ENCODE measurements at regions not wholly inside any gene's neighbourhood (a gene's known extent, or its start where the extent isn't known, plus 50 kb on each side); places are given as distances from the start of the nearest gene placed in this dataset.
"Not testable (repeated sequence)": the region's sequence is repeated elsewhere in the genome, so short reads cannot be mapped to it uniquely, and the experiment has no call there.

GRCh38 chr12:27143256-27144069 is 61.1 kb upstream of the C12orf71 start:
- DNase-seq (ENCODE audit: low read depth, low spot score): no peak
- Histone ChIP-seq H2AFZ (ENCODE audit: low read depth, low read length, poor library complexity, severe bottlenecking) (no peak overlapping the region), H3K4me3 (replicated peaks in 1 of 2; ENCODE audit: low read depth in 1 of 2, low read length in 2 of 2) (no peak overlapping the region), H3K4me1 (ENCODE audit: control insufficient read depth in 1 of 2, insufficient read depth in 2 of 2, low read length in 2 of 2) (no peaks in the 10 kb centered on the region), H4K20me1 (ENCODE audit: insufficient read depth) (no peaks in the 10 kb centered on the region), H3K79me2 (ENCODE audit: insufficient read depth, low read length) (no peaks in the 10 kb centered on the region), H3K27me3 (ENCODE audit: insufficient read depth, low read length) (no peaks in the 10 kb centered on the region), H3K36me3 (ENCODE audit: control insufficient read depth in 1 of 2, insufficient read depth in 2 of 2, low read length in 2 of 2) (no peaks in the 10 kb centered on the region), H3K9me3 (ENCODE audit: control insufficient read depth in 1 of 2, insufficient read depth in 1 of 2, low read depth in 1 of 2, low read length in 2 of 2) (no peaks in the 10 kb centered on the region), H3K27ac (ENCODE audit: low read depth, low read length) (no peak overlapping the region), H3K9me2 (ENCODE audit: insufficient read depth) (no peaks in the 10 kb centered on the region), H3K4me2 (ENCODE audit: low read length) (no peak overlapping the region), H3K9ac (ENCODE audit: low read length) (no peak overlapping the region)
- intact Hi-C loops (cut with micrococcal nuclease): loop anchor here (2.0 to 10.0 kb wide), 3 partner anchors 129 to 291 kb away; partner anchors contain the start of gene TM7SF3
- no TSS peak for BruUV-seq (replicated peaks)
- CTCF ChIA-PET: no interaction called here
- ATAC-seq: no peak
- no peak for TF ChIP-seq POLR2A (IDR thresholded peaks at IDR 0.05; ENCODE audit: borderline replicate concordance, extremely low read depth, insufficient read depth, insufficient read length)
- no peak for TF ChIP-seq SIN3A (IDR thresholded peaks at IDR 0.05; ENCODE audit: low read depth)
- no peak for TF ChIP-seq ZNF274 (IDR thresholded peaks at IDR 0.05; ENCODE audit: low read depth, low read length)
- TF ChIP-seq YY1 (IDR thresholded peaks at IDR 0.05; ENCODE audit: extremely low read depth, insufficient replicate concordance, low read depth, low read length): no peak
- no peak for TF ChIP-seq SP1 (IDR thresholded peaks at IDR 0.05; ENCODE audit: low read depth)
- no peak for TF ChIP-seq EZH2phosphoT487 (IDR thresholded peaks at IDR 0.05; ENCODE audit: borderline replicate concordance)
- no peak for TF ChIP-seq ELF1 (IDR thresholded peaks at IDR 0.05; ENCODE audit: borderline replicate concordance, low read depth)
- TF ChIP-seq REST (IDR thresholded peaks at IDR 0.05; ENCODE audit: low read depth): no peak
- no peak for TF ChIP-seq ATF3 (IDR thresholded peaks at IDR 0.05)
- TF ChIP-seq CEBPB (IDR thresholded peaks at IDR 0.05; ENCODE audit: low read depth): no peak
- POLR2A ChIA-PET: no interaction called here
- RAD21 ChIA-PET (ENCODE audit: low non-redundant PET in 1 of 2, low total read pairs in 2 of 2, uncharacterized antibody in 2 of 2, unreplicated experiment in 2 of 2): no interaction called here

- H3K9ac ChIP-seq (ENCODE audit: low read length); POLR2A ChIA-PET; H2AFZ ChIP-seq (ENCODE audit: low read depth, low read length, poor library complexity, severe bottlenecking); H3K9me3 ChIP-seq (ENCODE audit: control insufficient read depth in 1 of 2, insufficient read depth in 1 of 2, low read depth in 1 of 2, low read length in 2 of 2); H3K79me2 ChIP-seq (ENCODE audit: insufficient read depth, low read length); H4K20me1 ChIP-seq (ENCODE audit: insufficient read depth); H3K4me3 ChIP-seq (replicated peaks in 1 of 2; ENCODE audit: low read depth in 1 of 2, low read length in 2 of 2); H3K9me2 ChIP-seq (ENCODE audit: insufficient read depth); H3K27ac ChIP-seq (ENCODE audit: low read depth, low read length); DNase-seq (ENCODE audit: low read depth, low spot score); H3K27me3 ChIP-seq (ENCODE audit: insufficient read depth, low read length); H3K4me1 ChIP-seq (ENCODE audit: control insufficient read depth in 1 of 2, insufficient read depth in 2 of 2, low read length in 2 of 2); H3K36me3 ChIP-seq (ENCODE audit: control insufficient read depth in 1 of 2, insufficient read depth in 2 of 2, low read length in 2 of 2); CTCF ChIA-PET; ATAC-seq; RAD21 ChIA-PET (ENCODE audit: low non-redundant PET in 1 of 2, low total read pairs in 2 of 2, uncharacterized antibody in 2 of 2, unreplicated experiment in 2 of 2); BruUV-seq (replicated peaks); H3K4me2 ChIP-seq (ENCODE audit: low read length): not testable (repeated sequence)
- intact Hi-C loops (cut with micrococcal nuclease): loop anchor here (10.0 kb wide), 1 partner anchor 159 kb away; no protein-coding TSS in a partner anchor
Observed at GRCh38 chr12:27145725-27146124, 63.3 kb upstream of the C12orf71 start.

All from HCT116 (cell line).